ENCODE measurements at regions not wholly inside any gene's neighbourhood (a gene's known extent, or its start where the extent isn't known, plus 50 kb on each side); places are given as distances from the start of the nearest gene placed in this dataset.
A peak's percentile ranks its signal among the peaks of the same experiment; 100 is the strongest.

DNA sequence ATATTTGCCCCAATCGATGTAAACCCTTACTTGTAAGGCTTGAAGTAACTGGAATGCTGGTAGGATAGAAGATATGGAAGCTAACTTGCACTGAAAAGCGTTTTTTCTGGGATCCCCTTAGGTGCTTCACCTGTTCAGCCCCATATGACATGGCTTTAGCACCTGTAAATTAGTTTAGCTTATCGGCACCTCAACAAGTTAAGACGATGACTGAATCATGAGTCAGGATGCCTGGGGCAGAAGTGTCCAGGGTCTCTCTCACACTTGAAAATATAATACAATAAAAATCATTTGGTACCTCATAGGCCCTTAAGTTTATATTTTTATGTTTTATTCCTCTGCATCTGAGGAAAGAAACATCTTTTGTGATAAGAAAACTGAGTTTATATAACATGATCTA lies 409.2 kb upstream of the LRRC4C start:
- DNase-seq, result no peak

- DNase-seq, result no peak
These were observed 413.0 kb upstream of the LRRC4C start for GRCh38 chr11:41872426-41872825.

DNA sequence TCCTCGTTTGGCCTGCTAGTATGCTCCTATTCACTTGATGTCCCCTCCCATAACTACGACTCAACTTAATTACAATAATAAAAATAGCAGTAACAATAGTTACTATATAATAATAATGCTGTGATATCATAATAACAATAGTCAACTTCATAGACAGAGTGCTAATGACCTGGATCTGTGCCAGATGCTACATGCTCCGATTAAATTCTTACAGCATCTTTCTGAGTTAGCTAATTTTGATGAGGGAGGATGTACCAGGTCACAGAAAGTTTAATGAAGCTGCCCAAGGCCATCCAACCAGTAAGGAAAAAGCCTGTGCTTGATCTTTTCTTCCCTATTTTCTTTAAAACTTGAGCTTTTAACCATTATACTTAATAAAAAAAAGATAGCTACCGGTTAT lies 413.4 kb upstream of the LRRC4C start:
- DNase-seq, result no peak

GRCh38 chr11:41878095-41878494 lies 418.6 kb upstream of the LRRC4C start:
- no peak for DNase-seq

- DNase-seq, result no peak
These were observed 419.8 kb upstream of the LRRC4C start for GRCh38 chr11:41879214-41879613.

DNA sequence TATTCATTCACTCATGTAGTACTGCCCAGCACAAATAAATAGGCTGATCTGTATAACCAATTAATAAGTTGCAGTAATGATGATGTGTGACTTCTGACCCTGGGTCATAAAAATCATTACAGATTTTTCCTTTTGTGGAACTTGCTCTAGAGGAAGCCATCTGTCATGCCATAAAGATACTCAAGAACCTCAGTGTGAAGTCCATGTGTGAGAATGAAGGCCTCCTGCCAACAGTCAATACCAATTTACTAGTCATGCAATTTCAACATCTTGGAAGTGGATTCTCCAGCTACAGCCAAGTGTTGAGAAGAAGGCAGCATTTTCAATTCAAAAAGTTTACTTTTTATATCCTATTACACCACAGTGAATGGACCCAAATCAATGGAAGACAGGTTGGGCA lies 435.6 kb upstream of the LRRC4C start:
- DNase-seq, result no peak

GRCh38 chr11:41897991-41898390 lies 438.5 kb upstream of the LRRC4C start:
- DNase-seq, result no peak

- DNase-seq, result no peak
These were observed 458.4 kb upstream of the LRRC4C start for GRCh38 chr11:41917900-41918299.

- no peak for DNase-seq
These were observed 460.9 kb upstream of the LRRC4C start for GRCh38 chr11:41920374-41920773.

- DNase-seq, result no peak
These were observed 462.4 kb upstream of the LRRC4C start for GRCh38 chr11:41921746-41922390.

DNA sequence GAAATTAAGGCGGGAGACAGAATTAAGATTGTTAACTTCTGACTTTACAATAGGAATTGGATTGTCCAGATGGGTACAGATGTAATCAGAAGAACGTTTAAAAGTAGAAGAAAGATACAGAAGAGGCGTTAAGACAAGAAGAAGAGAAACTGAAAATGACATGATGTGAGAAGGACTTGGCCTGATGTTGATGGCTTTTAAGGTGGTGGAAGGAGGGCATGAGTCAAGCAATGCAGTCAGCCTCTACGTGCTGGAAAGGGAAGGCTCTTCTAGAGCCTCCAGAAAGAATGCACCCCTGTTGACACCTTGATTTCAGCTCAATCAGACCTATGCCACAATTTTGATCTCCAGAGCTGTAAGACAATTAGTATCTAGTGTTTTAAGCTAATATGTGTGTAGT lies 466.9 kb upstream of the LRRC4C start:
- DNase-seq, result no peak

DNA sequence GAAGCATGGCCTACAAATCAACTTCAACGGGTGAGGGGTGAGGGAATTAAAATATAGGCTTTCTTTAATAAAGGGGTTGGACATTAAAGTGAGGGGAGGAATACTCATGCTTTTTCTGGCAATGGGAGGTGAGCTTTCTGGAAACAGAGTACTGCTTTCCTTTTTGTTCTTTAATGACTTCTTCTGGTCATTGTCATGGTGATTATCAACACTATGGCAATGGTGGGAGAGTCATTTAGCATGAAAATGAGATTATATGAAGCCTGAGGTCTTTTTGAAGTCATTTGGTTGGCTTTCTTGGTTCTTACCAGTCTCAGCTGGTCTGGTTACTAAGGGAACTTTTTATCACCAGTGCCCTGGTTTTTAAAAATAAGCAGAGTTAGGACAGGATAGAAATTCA lies 475.8 kb upstream of the LRRC4C start:
- DNase-seq, result no peak

- DNase-seq, result no peak
These were observed 476.3 kb upstream of the LRRC4C start for GRCh38 chr11:41935795-41936194.

GRCh38 chr11:41943656-41944055 lies 484.2 kb upstream of the LRRC4C start:
- no peak for DNase-seq

GRCh38 chr11:41947392-41947791 lies 487.9 kb upstream of the LRRC4C start:
- DNase-seq, result no peak

GRCh38 chr11:41950470-41951143 lies 491.2 kb upstream of the LRRC4C start:
- DNase-seq, result no peak

DNA sequence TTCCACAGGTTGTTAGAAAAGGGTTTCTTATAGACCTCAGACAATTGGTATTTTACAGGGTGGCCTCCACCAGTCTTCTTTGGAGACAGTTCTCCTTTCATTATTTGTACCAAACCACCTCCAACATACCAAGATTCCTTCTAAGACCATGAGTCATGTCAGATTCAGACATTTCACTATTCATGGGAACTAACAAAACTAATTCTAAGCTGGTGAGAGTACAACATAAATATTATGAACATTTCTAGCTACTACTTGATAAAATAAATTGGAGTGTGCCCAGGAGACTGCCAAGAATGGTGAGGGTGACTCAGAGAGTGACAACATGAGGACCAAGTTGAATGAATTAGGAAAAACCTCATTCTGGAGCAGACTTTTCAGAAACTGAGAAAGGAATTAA lies 494.6 kb upstream of the LRRC4C start:
- no peak for DNase-seq

DNA sequence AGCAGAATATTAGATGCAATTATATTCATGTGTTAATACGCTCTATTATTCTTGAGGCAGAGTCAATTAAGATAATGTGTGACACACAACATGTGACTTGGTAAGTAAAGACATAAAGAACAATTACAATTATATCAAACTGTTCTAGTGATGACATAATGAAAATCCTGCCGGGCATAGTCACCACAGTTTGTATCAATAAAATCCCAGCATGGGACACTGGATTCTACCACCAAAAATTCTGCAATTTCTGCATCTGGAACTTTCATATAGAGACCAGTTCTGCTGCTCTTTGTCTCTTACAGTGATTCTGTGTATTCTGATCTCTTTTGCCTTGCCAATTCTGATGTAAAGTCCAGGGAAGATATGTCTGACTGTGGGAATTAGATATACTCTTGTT lies 495.6 kb upstream of the LRRC4C start:
- DNase-seq, result no peak

GRCh38 chr11:41955635-41956400 lies 496.4 kb upstream of the LRRC4C start:
- DNase-seq, result no peak

- no peak for DNase-seq
These were observed 504.0 kb upstream of the LRRC4C start for GRCh38 chr11:41963406-41963805.

DNA sequence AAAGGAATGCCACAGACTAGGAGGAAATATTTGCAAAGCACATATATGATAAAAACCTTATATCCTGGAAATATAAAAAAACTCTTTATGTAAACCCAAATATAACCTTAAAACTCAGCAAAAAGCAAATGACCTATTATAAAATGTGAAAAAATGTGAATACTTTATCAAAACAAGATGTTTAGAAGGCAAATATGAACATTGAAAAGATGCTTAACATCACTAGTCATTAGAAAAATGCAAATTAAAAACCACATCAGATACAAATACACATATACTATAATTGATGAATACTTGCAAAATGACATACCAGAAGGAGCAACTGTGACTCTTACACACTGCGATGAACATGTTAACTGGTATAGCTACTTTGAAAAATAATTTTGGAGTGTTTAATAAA lies 511.2 kb upstream of the LRRC4C start:
- DNase-seq, result no peak

GRCh38 chr11:41971592-41971991 lies 512.1 kb upstream of the LRRC4C start:
- DNase-seq, result no peak

GRCh38 chr11:41978945-41979344 lies 519.5 kb upstream of the LRRC4C start:
- peak; percentile 1 for DNase-seq

DNA sequence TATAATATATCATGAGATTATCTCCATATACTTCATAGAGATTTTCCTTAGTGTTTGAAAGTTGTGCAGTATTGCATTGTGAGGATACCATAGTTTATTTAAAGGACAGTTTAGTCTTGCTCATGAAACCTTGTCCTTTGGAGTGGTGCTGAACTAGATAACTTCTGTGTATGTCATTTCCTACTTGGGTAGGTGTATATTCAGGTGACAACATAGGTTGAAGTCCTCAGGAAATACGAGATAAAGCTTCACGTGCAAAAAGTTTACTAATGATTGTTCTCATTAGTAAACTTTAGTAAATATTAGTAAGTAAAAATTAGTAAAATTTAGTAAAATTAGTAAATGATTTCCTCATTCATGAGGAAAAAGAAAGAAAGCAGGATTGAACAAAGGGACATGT lies 521.3 kb upstream of the LRRC4C start:
- DNase-seq, result no peak

Measured in activated CD4-positive, alpha-beta T cell treated with anti-CD3 and anti-CD28 coated beads, Interleukin-2, amount 50 U/mL, for 16 hours (primary cell).